CD4-positive, CD25-positive, alpha-beta regulatory T cell (primary cell): ENCODE measurements at regions not wholly inside any gene's neighbourhood (a gene's known extent, or its start where the extent isn't known, plus 50 kb on each side); places are given as distances from the start of the nearest gene placed in this dataset.

ENCODE experiments used
- ATAC-seq, 2 donors: fragments of 150-1000 bp; cut with Tn5 transposase; one replicate each; pipeline ENCODE4 v1.10.0; 2021; ENCODE audit warnings: low read depth in 2 of 2, moderate number of reproducible peaks in 2 of 2, moderate library complexity in 1 of 2
- DNase-seq, 3 donors: peaks; one replicate each; pipeline versions ENCODE4 v3.0.0 to v3.0.0-alpha.2; 2012 to 2022; ENCODE audit warnings: mixed read lengths in 1 of 3
- H3K27ac ChIP-seq: one replicate; pipeline ENCODE4 v1.7.0; 2013; ENCODE audit warnings: mild to moderate bottlenecking, low read length; ENCODE audit not compliant: insufficient read depth, poor library complexity, severe bottlenecking
- H3K27me3 ChIP-seq: one replicate; pipeline ENCODE4 v1.7.0; 2013; ENCODE audit warnings: low read length; ENCODE audit not compliant: control insufficient read depth, insufficient read depth
- H3K36me3 ChIP-seq: one replicate; pipeline ENCODE4 v1.7.0; 2013; ENCODE audit warnings: mild to moderate bottlenecking, low read length, moderate library complexity; ENCODE audit not compliant: control insufficient read depth, insufficient read depth
- H3K4me1 ChIP-seq: 2 replicates; pipeline ENCODE4 v1.7.0; 2013; ENCODE audit warnings: mild to moderate bottlenecking, low read length; ENCODE audit not compliant: insufficient read depth, control insufficient read depth, poor library complexity, severe bottlenecking
- H3K4me3 ChIP-seq: one replicate; pipeline ENCODE4 v1.7.0; 2013; ENCODE audit warnings: low read depth, mild to moderate bottlenecking, low read length, moderate library complexity
- H3K9me3 ChIP-seq, 2 experiments: 1 replicate in 1 of 2; 2 replicates in 1 of 2; pipeline ENCODE4 v1.7.0; 2013; ENCODE audit warnings: low read length in 2 of 2, mild to moderate bottlenecking in 1 of 2, moderate library complexity in 1 of 2; ENCODE audit not compliant: control insufficient read depth in 2 of 2
- H3K27ac Mint-ChIP-seq, 3 donors: one replicate each; pipeline ENCODE4 v1.8.0; 2020 to 2022; ENCODE audit warnings: mild to moderate bottlenecking in 3 of 3, mixed read lengths in 3 of 3, moderate library complexity in 2 of 3
- H3K27me3 Mint-ChIP-seq: one replicate; pipeline ENCODE4 v1.8.0; 2022; ENCODE audit warnings: mild to moderate bottlenecking, mixed read lengths
- H3K36me3 Mint-ChIP-seq: one replicate; pipeline ENCODE4 v1.8.0; 2020; ENCODE audit warnings: mixed read lengths
- H3K4me1 Mint-ChIP-seq, 4 donors: one replicate each; pipeline ENCODE4 v1.8.0; 2020 to 2022; ENCODE audit warnings: mixed read lengths in 4 of 4, mild to moderate bottlenecking in 1 of 4
- H3K4me3 Mint-ChIP-seq, 4 donors: one replicate each; pipeline ENCODE4 v1.8.0; 2020 to 2022; ENCODE audit warnings: mild to moderate bottlenecking in 4 of 4, mixed read lengths in 4 of 4, moderate library complexity in 3 of 4
- H3K9me3 Mint-ChIP-seq, 7 donors: one replicate each; pipeline ENCODE4 v1.8.0; 2020 to 2022; ENCODE audit warnings: mixed read lengths in 7 of 7, mild to moderate bottlenecking in 3 of 7, moderate library complexity in 2 of 7

GRCh38 chr1:191629836-191630235, 528.4 kb upstream of the RGS18 start:
- Histone ChIP-seq H3K36me3 (no peaks in the 10 kb centered on the region), H3K4me1 (no peaks in the 10 kb centered on the region), H3K4me3 (no peak overlapping the region), H3K9me3 (no peaks in the 10 kb centered on the region), H3K27me3 (no peaks in the 10 kb centered on the region), H3K27ac (no peak overlapping the region)
- no peak for DNase-seq
- no peak for ATAC-seq
- Mint-ChIP-seq H3K27ac (no peak overlapping the region), H3K4me1 (no peaks in the 10 kb centered on the region), H3K9me3 (peaks cover 0 to 23% (median 6%) of the 10 kb centered on the region in 7 donors), H3K4me3 (no peak overlapping the region), H3K36me3 (no peaks in the 10 kb centered on the region), H3K27me3 (no peaks in the 10 kb centered on the region)

DNA sequence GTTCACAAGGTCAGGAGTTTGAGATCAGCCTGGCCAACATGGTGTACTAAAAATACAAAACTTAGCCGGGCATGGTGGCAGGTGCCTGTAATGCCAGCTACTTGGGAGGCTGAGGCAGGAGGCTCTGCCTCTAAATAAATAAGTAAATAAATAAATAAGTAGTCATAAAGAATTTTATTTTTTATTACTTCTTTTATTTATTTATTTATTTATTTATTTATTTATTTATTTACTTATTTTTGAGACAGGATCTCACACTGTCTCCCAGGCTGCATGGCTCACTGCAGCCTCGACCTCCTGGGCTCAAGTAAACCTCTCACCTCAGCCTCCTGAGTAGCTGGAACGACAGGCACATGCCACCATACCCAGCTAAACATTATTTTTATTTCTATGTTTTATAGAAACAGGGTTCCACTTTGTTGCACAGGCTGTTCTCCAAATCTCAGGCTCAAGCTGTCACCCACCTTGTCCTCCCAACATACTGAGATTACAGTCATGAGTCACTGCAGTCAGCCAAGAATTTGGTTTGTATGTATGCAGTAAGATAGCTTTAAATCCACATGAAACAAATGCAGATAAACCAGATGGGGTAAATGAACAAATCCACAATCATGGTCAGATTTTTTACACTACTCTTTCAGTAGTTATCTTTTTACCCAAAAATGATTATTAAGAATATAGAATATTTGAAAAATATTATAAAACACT, 523.3 kb upstream of the RGS18 start:
- Histone ChIP-seq H3K27me3 (no peaks in the 10 kb centered on the region), H3K4me3 (no peak overlapping the region), H3K27ac (no peak overlapping the region), H3K36me3 (no peaks in the 10 kb centered on the region), H3K9me3 (no peaks in the 10 kb centered on the region), H3K4me1 (no peaks in the 10 kb centered on the region)
- DNase-seq (no peak), ATAC-seq (no peak)
- Mint-ChIP-seq H3K27ac (no peak overlapping the region), H3K9me3 (peaks cover 2 to 29% (median 9%) of the 10 kb centered on the region in 7 donors), H3K4me3 (no peak overlapping the region), H3K4me1 (no peaks in the 10 kb centered on the region), H3K36me3 (no peaks in the 10 kb centered on the region), H3K27me3 (no peaks in the 10 kb centered on the region)

- H3K9me3 ChIP-seq: no peaks in the 10 kb centered on the region
- no peak for ATAC-seq
- no peaks in the 10 kb centered on the region for H3K27me3 ChIP-seq
- no peak overlapping the region for H3K27ac ChIP-seq
- peaks cover 2 to 21% (median 8%) of the 10 kb centered on the region in 7 donors for H3K9me3 Mint-ChIP-seq
- no peaks in the 10 kb centered on the region for H3K4me1 ChIP-seq
- no peaks in the 10 kb centered on the region for H3K4me1 Mint-ChIP-seq
- no peaks in the 10 kb centered on the region for H3K36me3 Mint-ChIP-seq
- H3K36me3 ChIP-seq: no peaks in the 10 kb centered on the region
- no peaks in the 10 kb centered on the region for H3K27me3 Mint-ChIP-seq
- no peak for DNase-seq
- H3K4me3 ChIP-seq: no peak overlapping the region
- no peak overlapping the region for H3K27ac Mint-ChIP-seq
- H3K4me3 Mint-ChIP-seq: no peak overlapping the region
These were observed 521.9 kb upstream of the RGS18 start for GRCh38 chr1:191636345-191636744.

DNA sequence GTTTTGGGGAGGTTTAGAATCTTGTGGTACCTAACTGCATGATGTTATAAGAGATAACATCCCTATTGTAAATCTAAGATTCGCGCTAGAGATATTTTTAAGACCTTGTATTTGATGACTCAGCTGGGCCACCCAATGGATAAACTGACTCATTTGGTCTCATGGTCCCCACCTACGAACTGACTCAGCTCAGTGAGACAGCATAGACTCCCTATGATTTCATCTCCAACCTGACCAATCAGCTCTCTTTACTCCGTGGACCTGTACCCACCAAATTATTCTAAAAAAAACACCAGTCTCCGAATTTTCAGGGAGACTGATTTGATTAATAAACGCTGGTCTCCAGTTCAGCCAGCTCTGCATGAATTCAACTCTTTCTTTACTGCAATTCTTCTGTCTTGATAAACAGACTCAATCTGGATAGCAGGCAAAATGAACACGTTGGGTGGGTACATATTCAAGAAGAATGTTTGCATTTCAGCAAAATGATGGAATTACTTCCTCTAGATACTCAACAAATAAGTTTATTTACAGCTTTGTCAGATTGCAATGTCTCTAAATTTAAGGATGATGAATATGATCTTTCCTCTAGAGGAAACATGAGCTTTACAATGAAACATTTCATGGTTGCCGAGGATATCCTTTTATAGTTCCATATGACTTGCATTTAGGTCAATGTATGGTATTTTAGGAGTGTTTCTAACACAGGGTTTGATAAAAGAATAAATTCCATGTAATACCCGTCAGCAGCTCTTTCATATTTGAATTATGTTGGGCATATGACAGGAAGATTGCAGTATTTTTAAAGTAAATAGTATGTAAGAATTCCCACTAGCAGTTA, 516.6 kb upstream of the RGS18 start:
- Histone ChIP-seq H3K4me1 (no peaks in the 10 kb centered on the region), H3K36me3 (no peaks in the 10 kb centered on the region), H3K9me3 (no peaks in the 10 kb centered on the region), H3K4me3 (no peak overlapping the region), H3K27ac (no peak overlapping the region), H3K27me3 (no peaks in the 10 kb centered on the region)
- H3K27me3 Mint-ChIP-seq: no peaks in the 10 kb centered on the region
- ATAC-seq (no peak), DNase-seq (no peak)
- H3K4me3 Mint-ChIP-seq: no peak overlapping the region
- H3K27ac Mint-ChIP-seq: no peak overlapping the region
- no peaks in the 10 kb centered on the region for H3K36me3 Mint-ChIP-seq
- peaks cover 0 to 10% (median 2%) of the 10 kb centered on the region in 7 donors for H3K9me3 Mint-ChIP-seq
- H3K4me1 Mint-ChIP-seq: no peaks in the 10 kb centered on the region

- H3K9me3 Mint-ChIP-seq: peaks cover 0 to 7% (median 2%) of the 10 kb centered on the region in 7 donors
- Histone ChIP-seq H3K9me3 (no peaks in the 10 kb centered on the region), H3K36me3 (no peaks in the 10 kb centered on the region), H3K27ac (no peak overlapping the region), H3K4me3 (no peak overlapping the region), H3K4me1 (no peaks in the 10 kb centered on the region), H3K27me3 (no peaks in the 10 kb centered on the region)
- H3K4me3 Mint-ChIP-seq: no peak overlapping the region
- no peaks in the 10 kb centered on the region for H3K36me3 Mint-ChIP-seq
- no peak overlapping the region for H3K27ac Mint-ChIP-seq
- DNase-seq (no peak), ATAC-seq (no peak)
- H3K27me3 Mint-ChIP-seq: no peaks in the 10 kb centered on the region
- H3K4me1 Mint-ChIP-seq: no peaks in the 10 kb centered on the region
These were observed 515.2 kb upstream of the RGS18 start for GRCh38 chr1:191643060-191643459.

GRCh38 chr1:191648939-191649338, 509.3 kb upstream of the RGS18 start:
- H3K4me1 ChIP-seq: no peaks in the 10 kb centered on the region
- Mint-ChIP-seq H3K4me3 (no peak overlapping the region), H3K4me1 (no peaks in the 10 kb centered on the region), H3K27ac (no peak overlapping the region), H3K27me3 (no peaks in the 10 kb centered on the region), H3K9me3 (peaks cover 0 to 10% (median 5%) of the 10 kb centered on the region in 7 donors), H3K36me3 (no peaks in the 10 kb centered on the region)
- no peak overlapping the region for H3K27ac ChIP-seq
- H3K27me3 ChIP-seq: no peaks in the 10 kb centered on the region
- no peaks in the 10 kb centered on the region for H3K9me3 ChIP-seq
- no peaks in the 10 kb centered on the region for H3K36me3 ChIP-seq
- ATAC-seq: no peak
- DNase-seq: no peak
- H3K4me3 ChIP-seq: no peak overlapping the region

GRCh38 chr1:191662051-191662450, 496.2 kb upstream of the RGS18 start:
- DNase-seq (no peak), ATAC-seq (no peak)
- Mint-ChIP-seq H3K27ac (no peak overlapping the region), H3K4me3 (no peak overlapping the region), H3K9me3 (peaks cover 0 to 5% (median 2%) of the 10 kb centered on the region in 7 donors), H3K4me1 (no peaks in the 10 kb centered on the region), H3K36me3 (no peaks in the 10 kb centered on the region), H3K27me3 (no peaks in the 10 kb centered on the region)
- Histone ChIP-seq H3K4me1 (no peaks in the 10 kb centered on the region), H3K36me3 (no peaks in the 10 kb centered on the region), H3K9me3 (no peaks in the 10 kb centered on the region), H3K27ac (no peak overlapping the region), H3K27me3 (no peaks in the 10 kb centered on the region), H3K4me3 (no peak overlapping the region)
